Activated CD4-positive, alpha-beta memory T cell treated with anti-CD3 and anti-CD28 coated beads, Interleukin-2, amount 10 ng/mL, durations not matched to agents 7 days and 5 days (primary cell): ENCODE measurements at regions not wholly inside any gene's neighbourhood (a gene's known extent, or its start where the extent isn't known, plus 50 kb on each side); places are given as distances from the start of the nearest gene placed in this dataset.
"Not testable (repeated sequence)": the region's sequence is repeated elsewhere in the genome, so short reads cannot be mapped to it uniquely, and the experiment has no call there.

ENCODE experiments used
- CTCF ChIA-PET: fragments of 350-600 bp; sonication (Branson Sonifier 250); formaldehyde crosslinking; loops from one replicate; lab custom pipeline; 2021; ENCODE audit warnings: antibody characterized with exemption, inconsistent platforms; lab: Charles Lee
- POLR2A ChIA-PET: fragments of 350-600 bp; sonication (Branson Sonifier 250); formaldehyde crosslinking; loops from one replicate; lab custom pipeline; 2021; ENCODE audit warnings: antibody characterized with exemption; lab: Charles Lee
- DNase-seq: peaks from one replicate; pipeline ENCODE4 v3.0.0-alpha.2; 2020
- H3K27ac Mint-ChIP-seq: one replicate; pipeline ENCODE4 v1.8.0; 2021; ENCODE audit warnings: mild to moderate bottlenecking, mixed read lengths
- H3K27me3 Mint-ChIP-seq: one replicate; pipeline ENCODE4 v1.8.0; 2021; ENCODE audit warnings: mixed read lengths
- H3K36me3 Mint-ChIP-seq: one replicate; pipeline ENCODE4 v1.8.0; 2021; ENCODE audit warnings: low read depth, mixed read lengths
- H3K4me1 Mint-ChIP-seq: one replicate; pipeline ENCODE4 v1.8.0; 2021; ENCODE audit warnings: mixed read lengths
- H3K4me3 Mint-ChIP-seq: one replicate; pipeline ENCODE4 v1.8.0; 2021; ENCODE audit warnings: mild to moderate bottlenecking, mixed read lengths
- H3K9me3 Mint-ChIP-seq: one replicate; pipeline ENCODE4 v1.8.0; 2021; ENCODE audit warnings: mixed read lengths

GRCh38 chr7:119562839-119563238 is 710.1 kb upstream of the KCND2 start:
- no peak for DNase-seq
- H3K27me3 Mint-ChIP-seq = no peaks in the 10 kb centered on the region
- no peaks in the 10 kb centered on the region for H3K4me1 Mint-ChIP-seq
- peaks cover 11% of the 10 kb centered on the region for H3K9me3 Mint-ChIP-seq
- H3K27ac Mint-ChIP-seq = no peak overlapping the region
- no peak overlapping the region for H3K4me3 Mint-ChIP-seq
- ChIA-PET CTCF (no interaction called here), POLR2A (no interaction called here)
- no peaks in the 10 kb centered on the region for H3K36me3 Mint-ChIP-seq

GRCh38 chr7:119571666-119572065 is 701.3 kb upstream of the KCND2 start:
- Mint-ChIP-seq H3K4me3 (no peak overlapping the region), H3K27me3 (no peaks in the 10 kb centered on the region), H3K4me1 (no peaks in the 10 kb centered on the region), H3K27ac (no peak overlapping the region), H3K36me3 (no peaks in the 10 kb centered on the region), H3K9me3 (peaks cover 1% of the 10 kb centered on the region)
- POLR2A ChIA-PET = no interaction called here
- no peak for DNase-seq
- CTCF ChIA-PET = no interaction called here

- Mint-ChIP-seq H3K9me3 (no peaks in the 10 kb centered on the region), H3K4me3 (no peak overlapping the region), H3K4me1 (no peaks in the 10 kb centered on the region), H3K27ac (no peak overlapping the region), H3K27me3 (no peaks in the 10 kb centered on the region), H3K36me3 (no peaks in the 10 kb centered on the region)
- POLR2A ChIA-PET = no interaction called here
- no peak for DNase-seq
- CTCF ChIA-PET = no interaction called here
Measured at GRCh38 chr7:119572132-119572531, 700.8 kb upstream of the KCND2 start.

GRCh38 chr7:119572541-119572940 is 700.4 kb upstream of the KCND2 start:
- Mint-ChIP-seq H3K9me3 (no peaks in the 10 kb centered on the region), H3K27me3 (no peaks in the 10 kb centered on the region), H3K27ac (no peak overlapping the region), H3K4me3 (no peak overlapping the region), H3K4me1 (no peaks in the 10 kb centered on the region), H3K36me3 (no peaks in the 10 kb centered on the region)
- ChIA-PET POLR2A (no interaction called here), CTCF (no interaction called here)
- DNase-seq = no peak

- no peak overlapping the region for H3K4me3 Mint-ChIP-seq
- H3K9me3 Mint-ChIP-seq = peaks cover 2% of the 10 kb centered on the region
- H3K36me3 Mint-ChIP-seq = no peaks in the 10 kb centered on the region
- CTCF ChIA-PET = no interaction called here
- H3K4me1 Mint-ChIP-seq = no peaks in the 10 kb centered on the region
- POLR2A ChIA-PET = no interaction called here
- DNase-seq = no peak
- no peak overlapping the region for H3K27ac Mint-ChIP-seq
- H3K27me3 Mint-ChIP-seq = no peaks in the 10 kb centered on the region
Measured at GRCh38 chr7:119578116-119578515, 694.9 kb upstream of the KCND2 start.

GRCh38 chr7:119594956-119595355 is 678.0 kb upstream of the KCND2 start:
- H3K36me3 Mint-ChIP-seq = no peaks in the 10 kb centered on the region
- no peak for DNase-seq
- H3K4me1 Mint-ChIP-seq = no peaks in the 10 kb centered on the region
- H3K4me3 Mint-ChIP-seq = no peak overlapping the region
- no peak overlapping the region for H3K27ac Mint-ChIP-seq
- ChIA-PET POLR2A (no interaction called here), CTCF (no interaction called here)
- H3K27me3 Mint-ChIP-seq = no peaks in the 10 kb centered on the region
- H3K9me3 Mint-ChIP-seq = peaks cover 2% of the 10 kb centered on the region

- Mint-ChIP-seq H3K4me1 (no peaks in the 10 kb centered on the region), H3K27me3 (no peaks in the 10 kb centered on the region), H3K36me3 (no peaks in the 10 kb centered on the region), H3K9me3 (peaks cover 2% of the 10 kb centered on the region), H3K27ac (no peak overlapping the region), H3K4me3 (no peak overlapping the region)
- POLR2A ChIA-PET = no interaction called here
- CTCF ChIA-PET = no interaction called here
- no peak for DNase-seq
Measured at GRCh38 chr7:119596651-119597050, 676.3 kb upstream of the KCND2 start.

GRCh38 chr7:119606297-119606696 is 666.7 kb upstream of the KCND2 start:
- Mint-ChIP-seq H3K9me3 (peaks cover 17% of the 10 kb centered on the region), H3K36me3 (no peaks in the 10 kb centered on the region), H3K4me1 (no peaks in the 10 kb centered on the region), H3K27ac (no peak overlapping the region), H3K27me3 (no peaks in the 10 kb centered on the region), H3K4me3 (no peak overlapping the region)
- ChIA-PET CTCF (no interaction called here), POLR2A (no interaction called here)
- no peak for DNase-seq

GRCh38 chr7:119620769-119621168 is 652.2 kb upstream of the KCND2 start:
- CTCF ChIA-PET = no interaction called here
- H3K4me1 Mint-ChIP-seq = no peaks in the 10 kb centered on the region
- POLR2A ChIA-PET = no interaction called here
- no peaks in the 10 kb centered on the region for H3K27me3 Mint-ChIP-seq
- no peak overlapping the region for H3K4me3 Mint-ChIP-seq
- DNase-seq = no peak
- H3K9me3 Mint-ChIP-seq = peaks cover 8% of the 10 kb centered on the region
- no peaks in the 10 kb centered on the region for H3K36me3 Mint-ChIP-seq
- H3K27ac Mint-ChIP-seq = no peak overlapping the region

GRCh38 chr7:119623427-119623826 is 649.5 kb upstream of the KCND2 start:
- ChIA-PET CTCF (no interaction called here), POLR2A (no interaction called here)
- DNase-seq = no peak
- no peak overlapping the region for H3K4me3 Mint-ChIP-seq
- H3K27me3 Mint-ChIP-seq = no peaks in the 10 kb centered on the region
- H3K27ac Mint-ChIP-seq = no peak overlapping the region
- peaks cover 7% of the 10 kb centered on the region for H3K9me3 Mint-ChIP-seq
- H3K36me3 Mint-ChIP-seq = no peaks in the 10 kb centered on the region
- no peaks in the 10 kb centered on the region for H3K4me1 Mint-ChIP-seq

- ChIA-PET POLR2A (no interaction called here), CTCF (no interaction called here)
- H3K36me3 Mint-ChIP-seq = no peaks in the 10 kb centered on the region
- DNase-seq = no peak
- no peak overlapping the region for H3K4me3 Mint-ChIP-seq
- H3K27me3 Mint-ChIP-seq = no peaks in the 10 kb centered on the region
- peaks cover 2% of the 10 kb centered on the region for H3K9me3 Mint-ChIP-seq
- H3K4me1 Mint-ChIP-seq = no peaks in the 10 kb centered on the region
- no peak overlapping the region for H3K27ac Mint-ChIP-seq
Measured at GRCh38 chr7:119630406-119630969, 642.5 kb upstream of the KCND2 start.

- DNase-seq, POLR2A ChIA-PET, H3K9me3 Mint-ChIP-seq, H3K4me1 Mint-ChIP-seq, H3K4me3 Mint-ChIP-seq, CTCF ChIA-PET, H3K36me3 Mint-ChIP-seq, H3K27me3 Mint-ChIP-seq, H3K27ac Mint-ChIP-seq: not testable (repeated sequence)
Measured at GRCh38 chr7:119633812-119634211, 639.2 kb upstream of the KCND2 start.

- POLR2A ChIA-PET = no interaction called here
- H3K9me3 Mint-ChIP-seq = peaks cover 4% of the 10 kb centered on the region
- CTCF ChIA-PET = no interaction called here
Measured at GRCh38 chr7:119640326-119640725, 632.6 kb upstream of the KCND2 start.

GRCh38 chr7:119640861-119641260 is 632.1 kb upstream of the KCND2 start:
- H3K27me3 Mint-ChIP-seq = no peaks in the 10 kb centered on the region
- no peak for DNase-seq
- no peaks in the 10 kb centered on the region for H3K36me3 Mint-ChIP-seq
- ChIA-PET POLR2A (no interaction called here), CTCF (no interaction called here)
- H3K4me1 Mint-ChIP-seq = no peaks in the 10 kb centered on the region
- H3K4me3 Mint-ChIP-seq = no peak overlapping the region
- H3K27ac Mint-ChIP-seq = no peak overlapping the region
- H3K9me3 Mint-ChIP-seq = peaks cover 4% of the 10 kb centered on the region

More at GRCh38 chr7:119640326-119640725, 632.6 kb upstream of the KCND2 start:
- H3K36me3 Mint-ChIP-seq = no peaks in the 10 kb centered on the region
- H3K27ac Mint-ChIP-seq = no peak overlapping the region
- DNase-seq = no peak
- H3K4me3 Mint-ChIP-seq = no peak overlapping the region
- no peaks in the 10 kb centered on the region for H3K4me1 Mint-ChIP-seq
- no peaks in the 10 kb centered on the region for H3K27me3 Mint-ChIP-seq
